HepG2 (cell line): ENCODE measurements at regions not wholly inside any gene's neighbourhood (a gene's known extent, or its start where the extent isn't known, plus 50 kb on each side); places are given as distances from the start of the nearest gene placed in this dataset.

ENCODE experiments used
- ATAC-seq: fragments of 200-7000 bp; cut with Tn5 transposase; 3 replicates; pipeline ENCODE4 v1.9.1; 2020; ENCODE audit warnings: mild to moderate bottlenecking, moderate library complexity
- BruUV-seq: library from RNA; stranded (reverse); fragments of 400-500 nt; replicated peaks from 2 replicates; lab custom pipeline; 2021; lab: Mats Ljungman, UMichigan
- CTCF ChIA-PET: fragments of 300-600 bp; formaldehyde crosslinking; extraction: SDS; loops from one replicate; lab custom pipeline; 2021; ENCODE audit warnings: low total read pairs, inconsistent platforms, low intra/inter-chr PET ratio; lab: Yijun Ruan, JAX
- POLR2A ChIA-PET: fragments of 350-600 bp; sonication (Branson Sonifier 250); formaldehyde crosslinking; loops from one replicate; lab custom pipeline; 2020; ENCODE audit warnings: antibody characterized with exemption, inconsistent platforms; lab: Yijun Ruan, JAX
- DNase-seq: peaks from one replicate; pipeline ENCODE4 v3.0.0-alpha.2; 2015; ENCODE audit warnings: low spot score
- FAIRE-seq: peaks from 3 replicates; lab custom pipeline; 2011; peaks lifted over from hg19 to GRCh38; lab: Jason Lieb, UNC
- H2AFZ ChIP-seq: one replicate; pipeline ENCODE4 v1.6.1; 2011; ENCODE audit warnings: low read length, inconsistent platforms
- H3K27ac ChIP-seq: fragments of 300-600 bp; 3 replicates; pipeline ENCODE4 v1.8.0; 2011; ENCODE audit warnings: mixed run types, mild to moderate bottlenecking, mixed read lengths, low read length, inconsistent platforms; ENCODE audit not compliant: insufficient read depth; ENCODE audit errors: extremely low read length
- H3K27me3 ChIP-seq, 2 experiments: fragments of 200-600 bp in 1 of 2; 2 replicates in 1 of 2; 3 replicates in 1 of 2; pipeline versions ENCODE4 v1.6.0 to v1.8.0; 2011; ENCODE audit warnings: low read length in 2 of 2, mild to moderate bottlenecking in 2 of 2, moderate library complexity in 2 of 2, inconsistent platforms in 1 of 2; ENCODE audit not compliant: insufficient read depth in 2 of 2, control insufficient read depth in 1 of 2
- H3K36me3 ChIP-seq, 2 experiments: fragments of 200-600 bp in 1 of 2; replicated peaks in 1 of 2; 2 replicates in 1 of 2; 3 replicates in 1 of 2; pipeline versions ENCODE4 v1.5.1 to v1.8.0; 2011; ENCODE audit warnings: low read length in 2 of 2, inconsistent platforms in 1 of 2; ENCODE audit not compliant: insufficient read depth in 2 of 2, control insufficient read depth in 1 of 2
- H3K4me1 ChIP-seq: 2 replicates; pipeline ENCODE4 v1.5.1; 2012; ENCODE audit warnings: low read length, inconsistent platforms; ENCODE audit not compliant: insufficient read depth
- H3K4me2 ChIP-seq: 2 replicates; pipeline ENCODE4 v1.6.0; 2011; ENCODE audit warnings: low read depth, low read length, inconsistent platforms
- H3K4me3 ChIP-seq, 3 experiments: fragments of 200-600 bp in 1 of 3; sonication (generic), shearing (Covaris generic) in 1 of 3; replicated peaks in 1 of 3; 2 replicates each; pipeline ENCODE4 v1.5.1; 2011 to 2016; ENCODE audit warnings: low read length in 3 of 3, inconsistent platforms in 2 of 3, low read depth in 2 of 3, mild to moderate bottlenecking in 2 of 3, control low read depth in 1 of 3, mixed read lengths in 1 of 3; ENCODE audit not compliant: insufficient read depth in 1 of 3
- H3K79me2 ChIP-seq: one replicate; pipeline ENCODE4 v1.6.1; 2011; ENCODE audit warnings: low read length, inconsistent platforms; ENCODE audit not compliant: insufficient read depth
- H3K9ac ChIP-seq: 2 replicates; pipeline ENCODE4 v1.6.0; 2011; ENCODE audit warnings: mild to moderate bottlenecking, low read depth, low read length, inconsistent platforms; ENCODE audit not compliant: insufficient read depth
- H3K9me3 ChIP-seq: 2 replicates; pipeline ENCODE4 v1.5.1; 2012; ENCODE audit warnings: mild to moderate bottlenecking, low read length
- H4K20me1 ChIP-seq: 2 replicates; pipeline ENCODE4 v1.6.0; 2011; ENCODE audit warnings: inconsistent platforms, mild to moderate bottlenecking, low read length, moderate library complexity; ENCODE audit not compliant: insufficient read depth
- ETV6 ChIP-seq: sonication (generic); formaldehyde crosslinking; conservative IDR thresholded peaks from 2 replicates; pipeline ENCODE4 v1.4.0; 2020; ENCODE audit warnings: missing genetic modification reagents
- GFI1 ChIP-seq: sonication (generic); formaldehyde crosslinking; IDR thresholded peaks from 2 replicates; pipeline ENCODE4 v1.5.0; 2020; ENCODE audit warnings: missing genetic modification reagents, mild to moderate bottlenecking, borderline replicate concordance
- JARID2 ChIP-seq: sonication (generic); formaldehyde crosslinking; IDR thresholded peaks from 2 replicates; pipeline ENCODE4 v1.8.1; 2023; ENCODE audit warnings: missing genetic modification reagents, inconsistent platforms; ENCODE audit not compliant: insufficient replicate concordance
- NAIF1 ChIP-seq: sonication (generic); formaldehyde crosslinking; IDR thresholded peaks from 2 replicates; pipeline ENCODE4 v1.5.0; 2020; ENCODE audit warnings: mild to moderate bottlenecking, missing genetic modification reagents, borderline replicate concordance
- RAD51 ChIP-seq: fragments of 450-650 bp; IDR thresholded peaks from 2 replicates; pipeline ENCODE4 v1.6.1; 2016; ENCODE audit warnings: borderline replicate concordance
- SRF ChIP-seq: IDR thresholded peaks from 2 replicates; pipeline ENCODE4 v1.6.1; 2011; ENCODE audit warnings: mild to moderate bottlenecking, low read depth, low read length, moderate library complexity
- SSRP1 ChIP-seq: IDR thresholded peaks from 2 replicates; pipeline ENCODE4 v1.6.1; 2016; ENCODE audit warnings: control low read depth
- STAT5B ChIP-seq: sonication (generic); formaldehyde crosslinking; IDR thresholded peaks from 2 replicates; pipeline ENCODE4 v1.4.0; 2020; ENCODE audit warnings: missing genetic modification reagents
- TCF7 ChIP-seq: sonication (generic); IDR thresholded peaks from 2 replicates; pipeline ENCODE4 v1.6.1; 2016; ENCODE audit warnings: antibody characterized with exemption, low read depth
- ZNF512 ChIP-seq: sonication (generic); formaldehyde crosslinking; IDR thresholded peaks from 2 replicates; pipeline ENCODE4 v1.4.0; 2020; ENCODE audit warnings: mild to moderate bottlenecking, missing genetic modification reagents
- ZNF549 ChIP-seq: sonication (generic); formaldehyde crosslinking; IDR thresholded peaks from 2 replicates; pipeline ENCODE4 v1.5.0; 2020; ENCODE audit warnings: missing genetic modification reagents
- ZNF580 ChIP-seq: IDR thresholded peaks from 2 replicates; pipeline ENCODE4 v1.6.1; 2016; ENCODE audit warnings: low read depth, borderline replicate concordance
- ZNF687 ChIP-seq: sonication (generic); formaldehyde crosslinking; IDR thresholded peaks from 2 replicates; pipeline ENCODE4 v1.5.1; 2020; ENCODE audit warnings: mild to moderate bottlenecking, missing genetic modification reagents, moderate library complexity
- WGBS: methylation state at CpG from one replicate; pipeline ENCODE4 v1.1.6; 2017; ENCODE audit warnings: low lambda C conversion rate; 5-methylcytosine and 5-hydroxymethylcytosine counted together
- in situ Hi-C: cut with HindIII; loops from 2 replicates; pipeline ENCODE4 v1.10.0; 2017; ENCODE audit warnings: low pct_unique_long_range_greater_than_20kb; ENCODE audit not compliant: extremely low pct_ligation_motif_present
- intact Hi-C: fragments of 100-400 bp; cut with micrococcal nuclease; formaldehyde crosslinking; loops from one replicate; pipeline ENCODE4 v1.10.0; 2022; ENCODE audit not compliant: unreplicated experiment

- intact Hi-C loops = no loop called here
- TF ChIP-seq JARID2 = no peak
- no peak for TF ChIP-seq GFI1 (CRISPR knock-in tag)
- no peak for TF ChIP-seq ZNF687 (CRISPR knock-in tag)
- no peak for TF ChIP-seq ETV6
- no peak for TF ChIP-seq SSRP1 (CRISPR knock-in tag)
- no peak for TF ChIP-seq ZNF512
- TF ChIP-seq TCF7 = no peak
- no peak for TF ChIP-seq SRF
- TF ChIP-seq NAIF1 = no peak
- no peak for TF ChIP-seq ZNF580 (CRISPR knock-in tag)
- TF ChIP-seq STAT5B (CRISPR knock-in tag) = no peak
- TF ChIP-seq RAD51 = no peak
- TF ChIP-seq ZNF549 (CRISPR knock-in tag) = no peak
- ATAC-seq = no peak
Measured at GRCh38 chrX:26915064-26915463, 548.1 kb downstream of the PPP4R3C start.

More at GRCh38 chrX:26915064-26915463, 548.1 kb downstream of the PPP4R3C start:
- ChIA-PET POLR2A (no interaction called here), CTCF (no interaction called here)
- 4% methylated on average over 2 of the region's 2 CpGs for WGBS
- H3K79me2 ChIP-seq = no peaks in the 10 kb centered on the region
- H3K9me3 ChIP-seq = no peaks in the 10 kb centered on the region
- H3K36me3 ChIP-seq = no peaks in the 10 kb centered on the region
- no peak overlapping the region for H3K4me2 ChIP-seq
- H2AFZ ChIP-seq = no peak overlapping the region
- H3K4me1 ChIP-seq = no peaks in the 10 kb centered on the region
- DNase-seq = no peak
- no peaks in the 10 kb centered on the region for H3K27me3 ChIP-seq
- no TSS peak for BruUV-seq
- in situ Hi-C loops = no loop called here
- no peak for FAIRE-seq
- no peak overlapping the region for H3K9ac ChIP-seq
- H4K20me1 ChIP-seq = no peaks in the 10 kb centered on the region
- H3K27ac ChIP-seq = no peak overlapping the region
- H3K4me3 ChIP-seq = no peak overlapping the region
